WTC11 (cell line): ENCODE measurements at regions not wholly inside any gene's neighbourhood (a gene's known extent, or its start where the extent isn't known, plus 50 kb on each side); places are given as distances from the start of the nearest gene placed in this dataset.

Experiments used
- ATF2 ChIP-seq: sonication (generic); formaldehyde crosslinking; IDR thresholded peaks from 2 replicates; pipeline ENCODE4 v1.8.1; 2022; ENCODE audit warnings: low read depth, missing genetic modification reagents, borderline replicate concordance
- ATF3 ChIP-seq: sonication (generic); formaldehyde crosslinking; conservative IDR thresholded peaks from 2 replicates; pipeline ENCODE4 v1.8.1; 2022; ENCODE audit warnings: mild to moderate bottlenecking, missing genetic modification reagents
- CTCF ChIP-seq: fragments of 200-600 bp; IDR thresholded peaks from 2 replicates; pipeline ENCODE4 v1.8.0; 2022; ENCODE audit warnings: antibody characterized with exemption
- ESRRA ChIP-seq: sonication (generic); formaldehyde crosslinking; IDR thresholded peaks from 2 replicates; pipeline ENCODE4 v1.8.1; 2022; ENCODE audit warnings: mild to moderate bottlenecking, missing genetic modification reagents, borderline replicate concordance
- USF2 ChIP-seq: sonication (generic); formaldehyde crosslinking; IDR thresholded peaks from 2 replicates; pipeline ENCODE4 v1.8.1; 2023; ENCODE audit warnings: mild to moderate bottlenecking, missing genetic modification reagents, moderate library complexity
- ZBTB21 ChIP-seq: sonication (generic); formaldehyde crosslinking; IDR thresholded peaks from 2 replicates; pipeline ENCODE4 v1.8.1; 2023; ENCODE audit warnings: mild to moderate bottlenecking, missing genetic modification reagents, borderline replicate concordance
- ZNF232 ChIP-seq: sonication (generic); formaldehyde crosslinking; IDR thresholded peaks from 2 replicates; pipeline ENCODE4 v1.8.0; 2022; ENCODE audit warnings: mild to moderate bottlenecking, missing genetic modification reagents
- ZNF512 ChIP-seq: sonication (generic); formaldehyde crosslinking; IDR thresholded peaks from 2 replicates; pipeline ENCODE4 v1.8.1; 2022; ENCODE audit warnings: missing genetic modification reagents, borderline replicate concordance
- TF ChIP-seq, protein P1 (sequence below): sonication (generic); formaldehyde crosslinking; IDR thresholded peaks from 2 replicates; pipeline ENCODE4 v1.8.1; 2023; ENCODE audit warnings: mild to moderate bottlenecking, moderate library complexity, missing genetic modification reagents
- TF ChIP-seq, protein P2 (sequence below): sonication (generic); formaldehyde crosslinking; IDR thresholded peaks from 2 replicates; pipeline ENCODE4 v1.8.1; 2023; ENCODE audit warnings: mild to moderate bottlenecking, missing genetic modification reagents, moderate library complexity
- TF ChIP-seq, protein P3 (sequence below): sonication (generic); formaldehyde crosslinking; IDR thresholded peaks from 2 replicates; pipeline ENCODE4 v1.8.0; 2022; ENCODE audit warnings: mild to moderate bottlenecking, missing genetic modification reagents

GRCh38 chr3:164390046-164390445 is 688.2 kb downstream of the SI start:
- TF ChIP-seq CTCF, result peak; percentile 24; the same call in 1 of the 2 replicates
- TF ChIP-seq, protein P1, sequence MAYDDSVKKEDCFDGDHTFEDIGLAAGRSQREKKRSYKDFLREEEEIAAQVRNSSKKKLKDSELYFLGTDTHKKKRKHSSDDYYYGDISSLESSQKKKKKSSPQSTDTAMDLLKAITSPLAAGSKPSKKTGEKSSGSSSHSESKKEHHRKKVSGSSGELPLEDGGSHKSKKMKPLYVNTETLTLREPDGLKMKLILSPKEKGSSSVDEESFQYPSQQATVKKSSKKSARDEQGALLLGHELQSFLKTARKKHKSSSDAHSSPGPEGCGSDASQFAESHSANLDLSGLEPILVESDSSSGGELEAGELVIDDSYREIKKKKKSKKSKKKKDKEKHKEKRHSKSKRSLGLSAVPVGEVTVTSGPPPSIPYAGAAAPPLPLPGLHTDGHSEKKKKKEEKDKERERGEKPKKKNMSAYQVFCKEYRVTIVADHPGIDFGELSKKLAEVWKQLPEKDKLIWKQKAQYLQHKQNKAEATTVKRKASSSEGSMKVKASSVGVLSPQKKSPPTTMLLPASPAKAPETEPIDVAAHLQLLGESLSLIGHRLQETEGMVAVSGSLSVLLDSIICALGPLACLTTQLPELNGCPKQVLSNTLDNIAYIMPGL (CRISPR knock-in tag), result no peak
- TF ChIP-seq ATF2 (CRISPR knock-in tag), result no peak
- no peak for TF ChIP-seq ATF3 (CRISPR knock-in tag)
- TF ChIP-seq USF2 (CRISPR knock-in tag), result no peak
- TF ChIP-seq, protein P2, sequence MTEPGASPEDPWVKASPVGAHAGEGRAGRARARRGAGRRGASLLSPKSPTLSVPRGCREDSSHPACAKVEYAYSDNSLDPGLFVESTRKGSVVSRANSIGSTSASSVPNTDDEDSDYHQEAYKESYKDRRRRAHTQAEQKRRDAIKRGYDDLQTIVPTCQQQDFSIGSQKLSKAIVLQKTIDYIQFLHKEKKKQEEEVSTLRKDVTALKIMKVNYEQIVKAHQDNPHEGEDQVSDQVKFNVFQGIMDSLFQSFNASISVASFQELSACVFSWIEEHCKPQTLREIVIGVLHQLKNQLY, result no peak
- TF ChIP-seq ZNF512 (CRISPR knock-in tag), result no peak
- TF ChIP-seq, protein P3, sequence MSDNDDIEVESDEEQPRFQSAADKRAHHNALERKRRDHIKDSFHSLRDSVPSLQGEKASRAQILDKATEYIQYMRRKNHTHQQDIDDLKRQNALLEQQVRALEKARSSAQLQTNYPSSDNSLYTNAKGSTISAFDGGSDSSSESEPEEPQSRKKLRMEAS (CRISPR knock-in tag), result no peak
- no peak for TF ChIP-seq ZBTB21
- no peak for TF ChIP-seq ESRRA (CRISPR knock-in tag)
- no peak for TF ChIP-seq ZNF232
